ENCODE measurements at regions not wholly inside any gene's neighbourhood (a gene's known extent, or its start where the extent isn't known, plus 50 kb on each side); places are given as distances from the start of the nearest gene placed in this dataset.

- no peak for DNase-seq
- Mint-ChIP-seq H3K4me1 (no peaks in the 10 kb centered on the region), H3K27me3 (no peaks in the 10 kb centered on the region), H3K4me3 (no peak overlapping the region), H3K36me3 (no peaks in the 10 kb centered on the region), H3K27ac (no peak overlapping the region), H3K9me3 (no peaks in the 10 kb centered on the region)
- Histone ChIP-seq H3K36me3 (ENCODE audit: insufficient read depth, low read length) (no peaks in the 10 kb centered on the region), H3K4me1 (ENCODE audit: insufficient read depth, low read length) (no peaks in the 10 kb centered on the region), H3K27ac (ENCODE audit: low read depth, low read length) (no peak overlapping the region), H3K9me3 (ENCODE audit: control insufficient read depth in 1 of 2, low read length in 2 of 2) (no peaks in the 10 kb centered on the region), H3K4me3 (ENCODE audit: low read length in 2 of 2) (no peak overlapping the region), H3K27me3 (ENCODE audit: insufficient read depth, low read length) (no peaks in the 10 kb centered on the region)
- ChIA-PET CTCF (ENCODE audit: partially characterized antibody) (no interaction called here), POLR2A (ENCODE audit: partially characterized antibody) (no interaction called here)
- intact Hi-C loops (cut with micrococcal nuclease) = no loop called here
These were observed 202.3 kb upstream of the LMNTD1 start for GRCh38 chr12:25755136-25755970.

GRCh38 chr12:25755971-25756260, 202.6 kb upstream of the RASSF8 start:
- no peaks in the 10 kb centered on the region for H3K4me1 ChIP-seq (ENCODE audit: insufficient read depth, low read length)
- ChIA-PET POLR2A (ENCODE audit: partially characterized antibody) (no interaction called here), CTCF (ENCODE audit: partially characterized antibody) (no interaction called here)
- no peaks in the 10 kb centered on the region for H3K36me3 ChIP-seq (ENCODE audit: insufficient read depth, low read length)
- H3K27ac ChIP-seq (ENCODE audit: low read depth, low read length) = no peak overlapping the region
- H3K27me3 Mint-ChIP-seq = no peaks in the 10 kb centered on the region
- no peak for DNase-seq
- H3K27ac Mint-ChIP-seq = no peak overlapping the region
- H3K36me3 Mint-ChIP-seq = no peaks in the 10 kb centered on the region
- no peaks in the 10 kb centered on the region for H3K4me1 Mint-ChIP-seq
- no peaks in the 10 kb centered on the region for H3K9me3 ChIP-seq (ENCODE audit: control insufficient read depth in 1 of 2, low read length in 2 of 2)
- intact Hi-C loops (cut with micrococcal nuclease) = no loop called here
- peaks cover 0 to 1% (median 0%) of the 10 kb centered on the region in 8 donors for H3K9me3 Mint-ChIP-seq
- H3K4me3 Mint-ChIP-seq = no peak overlapping the region
- no peaks in the 10 kb centered on the region for H3K27me3 ChIP-seq (ENCODE audit: insufficient read depth, low read length)
- H3K4me3 ChIP-seq (ENCODE audit: low read length in 2 of 2) = no peak overlapping the region

- peaks cover 0 to 4% (median 0%) of the 10 kb centered on the region in 8 donors for H3K9me3 Mint-ChIP-seq
- H3K27me3 ChIP-seq (ENCODE audit: insufficient read depth, low read length) = no peaks in the 10 kb centered on the region
- no peaks in the 10 kb centered on the region for H3K9me3 ChIP-seq (ENCODE audit: control insufficient read depth in 1 of 2, low read length in 2 of 2)
- H3K27me3 Mint-ChIP-seq = no peaks in the 10 kb centered on the region
- intact Hi-C loops (cut with micrococcal nuclease) = no loop called here
- H3K27ac ChIP-seq (ENCODE audit: low read depth, low read length) = no peak overlapping the region
- H3K36me3 ChIP-seq (ENCODE audit: insufficient read depth, low read length) = no peaks in the 10 kb centered on the region
- no peaks in the 10 kb centered on the region for H3K4me1 ChIP-seq (ENCODE audit: insufficient read depth, low read length)
- DNase-seq = no peak
- H3K4me3 ChIP-seq (ENCODE audit: low read length in 2 of 2) = no peak overlapping the region
- no peaks in the 10 kb centered on the region for H3K4me1 Mint-ChIP-seq
- POLR2A ChIA-PET (ENCODE audit: partially characterized antibody) = no interaction called here
- H3K36me3 Mint-ChIP-seq = no peaks in the 10 kb centered on the region
- no peak overlapping the region for H3K4me3 Mint-ChIP-seq
- CTCF ChIA-PET (ENCODE audit: partially characterized antibody) = no interaction called here
- no peak overlapping the region for H3K27ac Mint-ChIP-seq
These were observed 201.3 kb upstream of the RASSF8 start for GRCh38 chr12:25757037-25757665.

- Mint-ChIP-seq H3K27ac (no peak overlapping the region), H3K9me3 (peaks cover 0 to 4% (median 0%) of the 10 kb centered on the region in 8 donors), H3K4me3 (no peak overlapping the region), H3K27me3 (no peaks in the 10 kb centered on the region), H3K4me1 (no peaks in the 10 kb centered on the region), H3K36me3 (no peaks in the 10 kb centered on the region)
- Histone ChIP-seq H3K9me3 (ENCODE audit: control insufficient read depth in 1 of 2, low read length in 2 of 2) (no peaks in the 10 kb centered on the region), H3K4me1 (ENCODE audit: insufficient read depth, low read length) (no peaks in the 10 kb centered on the region), H3K27me3 (ENCODE audit: insufficient read depth, low read length) (no peaks in the 10 kb centered on the region), H3K4me3 (ENCODE audit: low read length in 2 of 2) (no peak overlapping the region), H3K36me3 (ENCODE audit: insufficient read depth, low read length) (no peaks in the 10 kb centered on the region), H3K27ac (ENCODE audit: low read depth, low read length) (no peak overlapping the region)
- intact Hi-C loops (cut with micrococcal nuclease) = loop anchor here (5.0 kb wide), 1 partner anchor 233 kb away; no protein-coding TSS in a partner anchor
- POLR2A ChIA-PET (ENCODE audit: partially characterized antibody) = no interaction called here
- CTCF ChIA-PET (ENCODE audit: partially characterized antibody) = no interaction called here
- no peak for DNase-seq
These were observed 198.7 kb upstream of the RASSF8 start for GRCh38 chr12:25759752-25760151.

- Histone ChIP-seq H3K36me3 (ENCODE audit: insufficient read depth, low read length) (no peaks in the 10 kb centered on the region), H3K4me3 (ENCODE audit: low read length in 2 of 2) (no peak overlapping the region), H3K4me1 (ENCODE audit: insufficient read depth, low read length) (no peaks in the 10 kb centered on the region), H3K27me3 (ENCODE audit: insufficient read depth, low read length) (no peaks in the 10 kb centered on the region), H3K9me3 (ENCODE audit: control insufficient read depth in 1 of 2, low read length in 2 of 2) (no peaks in the 10 kb centered on the region), H3K27ac (ENCODE audit: low read depth, low read length) (no peak overlapping the region)
- Mint-ChIP-seq H3K9me3 (peaks cover 0 to 4% (median 0%) of the 10 kb centered on the region in 8 donors), H3K27me3 (no peaks in the 10 kb centered on the region), H3K27ac (no peak overlapping the region), H3K4me1 (no peaks in the 10 kb centered on the region), H3K4me3 (no peak overlapping the region), H3K36me3 (no peaks in the 10 kb centered on the region)
- DNase-seq = no peak
- ChIA-PET POLR2A (ENCODE audit: partially characterized antibody) (no interaction called here), CTCF (ENCODE audit: partially characterized antibody) (no interaction called here)
- intact Hi-C loops (cut with micrococcal nuclease) = loop anchor here (5.0 kb wide), 1 partner anchor 231 kb away; no protein-coding TSS in a partner anchor
These were observed 197.1 kb upstream of the RASSF8 start for GRCh38 chr12:25761356-25761755.

- intact Hi-C loops (cut with micrococcal nuclease) = loop anchor here (5.0 kb wide), 1 partner anchor 228 kb away; no protein-coding TSS in a partner anchor
- no peaks in the 10 kb centered on the region for H3K36me3 ChIP-seq (ENCODE audit: insufficient read depth, low read length)
These were observed 194.1 kb upstream of the RASSF8 start for GRCh38 chr12:25764409-25764808.

GRCh38 chr12:25764892-25765291, 193.6 kb upstream of the RASSF8 start:
- no peaks in the 10 kb centered on the region for H3K36me3 Mint-ChIP-seq
- Histone ChIP-seq H3K9me3 (ENCODE audit: control insufficient read depth in 1 of 2, low read length in 2 of 2) (no peaks in the 10 kb centered on the region), H3K27me3 (ENCODE audit: insufficient read depth, low read length) (no peaks in the 10 kb centered on the region), H3K4me3 (ENCODE audit: low read length in 2 of 2) (no peak overlapping the region), H3K27ac (ENCODE audit: low read depth, low read length) (no peak overlapping the region), H3K36me3 (ENCODE audit: insufficient read depth, low read length) (no peaks in the 10 kb centered on the region), H3K4me1 (ENCODE audit: insufficient read depth, low read length) (no peaks in the 10 kb centered on the region)
- H3K9me3 Mint-ChIP-seq = peaks cover 0 to 4% (median 0%) of the 10 kb centered on the region in 8 donors
- ChIA-PET CTCF (ENCODE audit: partially characterized antibody) (no interaction called here), POLR2A (ENCODE audit: partially characterized antibody) (no interaction called here)
- H3K27me3 Mint-ChIP-seq = no peaks in the 10 kb centered on the region
- no peak overlapping the region for H3K27ac Mint-ChIP-seq
- no peak overlapping the region for H3K4me3 Mint-ChIP-seq
- no peak for DNase-seq
- no peaks in the 10 kb centered on the region for H3K4me1 Mint-ChIP-seq
- intact Hi-C loops (cut with micrococcal nuclease) = loop anchor here (5.0 kb wide), 1 partner anchor 227 kb away; no protein-coding TSS in a partner anchor

More at GRCh38 chr12:25764409-25764808, 194.1 kb upstream of the RASSF8 start:
- H3K9me3 ChIP-seq (ENCODE audit: control insufficient read depth in 1 of 2, low read length in 2 of 2) = no peaks in the 10 kb centered on the region
- H3K27me3 ChIP-seq (ENCODE audit: insufficient read depth, low read length) = no peaks in the 10 kb centered on the region
- H3K27ac ChIP-seq (ENCODE audit: low read depth, low read length) = no peak overlapping the region
- H3K4me3 Mint-ChIP-seq = no peak overlapping the region
- no peaks in the 10 kb centered on the region for H3K4me1 Mint-ChIP-seq
- H3K27me3 Mint-ChIP-seq = no peaks in the 10 kb centered on the region
- H3K4me3 ChIP-seq (ENCODE audit: low read length in 2 of 2) = no peak overlapping the region
- no peaks in the 10 kb centered on the region for H3K36me3 Mint-ChIP-seq
- no peak for DNase-seq
- H3K9me3 Mint-ChIP-seq = peaks cover 0 to 4% (median 0%) of the 10 kb centered on the region in 8 donors
- no peak overlapping the region for H3K27ac Mint-ChIP-seq
- CTCF ChIA-PET (ENCODE audit: partially characterized antibody) = no interaction called here
- no peaks in the 10 kb centered on the region for H3K4me1 ChIP-seq (ENCODE audit: insufficient read depth, low read length)
- POLR2A ChIA-PET (ENCODE audit: partially characterized antibody) = no interaction called here
